ENCODE measurements at regions not wholly inside any gene's neighbourhood (a gene's known extent, or its start where the extent isn't known, plus 50 kb on each side); places are given as distances from the start of the nearest gene placed in this dataset.

DNA sequence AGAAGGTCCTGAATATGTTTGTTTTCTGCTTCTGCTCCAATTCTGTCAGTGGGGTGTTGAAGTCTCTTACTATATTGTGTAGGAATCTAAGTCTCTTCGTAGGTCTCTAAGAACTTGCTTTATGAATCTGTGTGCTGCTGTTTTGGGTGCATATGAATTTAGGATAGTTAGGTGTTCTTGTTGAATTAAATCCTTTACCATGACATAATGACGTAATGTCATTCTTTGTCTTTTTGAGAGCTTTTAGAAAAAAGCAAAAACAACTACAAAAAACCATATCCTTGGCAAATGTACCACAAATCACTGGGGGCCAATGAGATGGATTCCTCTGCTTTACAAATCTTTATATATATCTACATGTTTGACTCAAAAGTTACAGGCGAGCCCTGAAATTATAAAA, 576.1 kb downstream of the CDH18 start:
- TF ChIP-seq, protein P1, sequence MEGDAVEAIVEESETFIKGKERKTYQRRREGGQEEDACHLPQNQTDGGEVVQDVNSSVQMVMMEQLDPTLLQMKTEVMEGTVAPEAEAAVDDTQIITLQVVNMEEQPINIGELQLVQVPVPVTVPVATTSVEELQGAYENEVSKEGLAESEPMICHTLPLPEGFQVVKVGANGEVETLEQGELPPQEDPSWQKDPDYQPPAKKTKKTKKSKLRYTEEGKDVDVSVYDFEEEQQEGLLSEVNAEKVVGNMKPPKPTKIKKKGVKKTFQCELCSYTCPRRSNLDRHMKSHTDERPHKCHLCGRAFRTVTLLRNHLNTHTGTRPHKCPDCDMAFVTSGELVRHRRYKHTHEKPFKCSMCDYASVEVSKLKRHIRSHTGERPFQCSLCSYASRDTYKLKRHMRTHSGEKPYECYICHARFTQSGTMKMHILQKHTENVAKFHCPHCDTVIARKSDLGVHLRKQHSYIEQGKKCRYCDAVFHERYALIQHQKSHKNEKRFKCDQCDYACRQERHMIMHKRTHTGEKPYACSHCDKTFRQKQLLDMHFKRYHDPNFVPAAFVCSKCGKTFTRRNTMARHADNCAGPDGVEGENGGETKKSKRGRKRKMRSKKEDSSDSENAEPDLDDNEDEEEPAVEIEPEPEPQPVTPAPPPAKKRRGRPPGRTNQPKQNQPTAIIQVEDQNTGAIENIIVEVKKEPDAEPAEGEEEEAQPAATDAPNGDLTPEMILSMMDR (IDR thresholded peaks at IDR 0.05): no peak
- DNase-seq (no peak), ATAC-seq (no peak)
- H3K36me3 Mint-ChIP-seq (ENCODE audit: low read depth): no peaks in the 10 kb centered on the region
- intact Hi-C loops (cut with micrococcal nuclease): no loop called here
- ChIA-PET POLR2A (no interaction called here), CTCF (no interaction called here)
- no peaks in the 10 kb centered on the region for H3K4me1 Mint-ChIP-seq (ENCODE audit: low read depth)
- peaks cover 26% of the 10 kb centered on the region for H3K9me3 Mint-ChIP-seq
- no peaks in the 10 kb centered on the region for H3K27me3 Mint-ChIP-seq
- no peak overlapping the region for H3K4me3 Mint-ChIP-seq
- H3K27ac Mint-ChIP-seq: no peak overlapping the region

All from activated CD8-positive, alpha-beta T cell treated with anti-CD3 and anti-CD28 coated beads for 36 hours (primary cell).